Common myeloid progenitor, CD34-positive (primary cell): ENCODE measurements at regions not wholly inside any gene's neighbourhood (a gene's known extent, or its start where the extent isn't known, plus 50 kb on each side); places are given as distances from the start of the nearest gene placed in this dataset.
A peak's percentile ranks its signal among the peaks of the same experiment; 100 is the strongest.

Source experiments
- CTCF ChIA-PET: fragments of 350-600 bp; sonication (Branson Sonifier 250); formaldehyde crosslinking; loops from one replicate; lab custom pipeline; 2021; ENCODE audit warnings: antibody characterized with exemption; lab: Charles Lee
- POLR2A ChIA-PET: fragments of 350-600 bp; sonication (Branson Sonifier 250); formaldehyde crosslinking; loops from one replicate; lab custom pipeline; 2021; ENCODE audit warnings: antibody characterized with exemption; lab: Charles Lee
- DNase-seq, 3 donors: peaks; one replicate each; pipeline versions ENCODE4 v3.0.0 to v3.0.0-alpha.2; 2013
- H3K27ac ChIP-seq, 2 experiments: 1 replicate in 1 of 2; 2 replicates in 1 of 2; pipeline ENCODE4 v1.7.0; 2013; ENCODE audit warnings: inconsistent platforms in 2 of 2, low read length in 2 of 2, mild to moderate bottlenecking in 2 of 2, low read depth in 1 of 2, moderate library complexity in 1 of 2; ENCODE audit not compliant: severe bottlenecking in 2 of 2, insufficient read depth in 1 of 2, poor library complexity in 1 of 2
- H3K27me3 ChIP-seq, 5 experiments: replicated peaks in 2 of 5; 1 replicate in 3 of 5; 2 replicates in 2 of 5; pipeline versions ENCODE4 v1.6.1 to v1.7.0; 2013; ENCODE audit warnings: low read length in 4 of 5, mild to moderate bottlenecking in 2 of 5, moderate library complexity in 2 of 5, inconsistent platforms in 1 of 5; ENCODE audit not compliant: insufficient read depth in 5 of 5, control insufficient read depth in 4 of 5
- H3K36me3 ChIP-seq, 4 experiments: 1 replicate in 2 of 4; 2 replicates in 2 of 4; pipeline versions ENCODE4 v1.6.1 to v1.7.0; 2013; ENCODE audit warnings: low read length in 3 of 4, control low read depth in 1 of 4, mild to moderate bottlenecking in 1 of 4; ENCODE audit not compliant: control insufficient read depth in 4 of 4, insufficient read depth in 4 of 4
- H3K4me1 ChIP-seq, 4 experiments: 1 replicate in 3 of 4; 2 replicates in 1 of 4; pipeline versions ENCODE4 v1.6.1 to v1.7.1; 2013; ENCODE audit warnings: low read length in 3 of 4, mild to moderate bottlenecking in 3 of 4, control low read depth in 1 of 4, inconsistent platforms in 1 of 4, moderate library complexity in 1 of 4; ENCODE audit not compliant: control insufficient read depth in 4 of 4, insufficient read depth in 4 of 4; ENCODE audit errors: control extremely low read depth in 1 of 4
- H3K4me3 ChIP-seq, 7 experiments: 1 replicate in 4 of 7; 2 replicates in 3 of 7; pipeline versions ENCODE4 v1.5.1 to v1.7.0; 2013; ENCODE audit warnings: mild to moderate bottlenecking in 7 of 7, low read length in 6 of 7, moderate library complexity in 6 of 7, inconsistent platforms in 2 of 7, low read depth in 2 of 7, control low read depth in 1 of 7; ENCODE audit not compliant: insufficient read depth in 4 of 7, control insufficient read depth in 1 of 7; ENCODE audit errors: extremely low read depth in 1 of 7
- H3K9me3 ChIP-seq, 5 experiments: 1 replicate in 4 of 5; 2 replicates in 1 of 5; pipeline versions ENCODE4 v1.6.1 to v1.7.1; 2013; ENCODE audit warnings: low read length in 4 of 5, mild to moderate bottlenecking in 2 of 5, inconsistent platforms in 1 of 5, low read depth in 1 of 5, moderate library complexity in 1 of 5; ENCODE audit not compliant: control insufficient read depth in 4 of 5, insufficient read depth in 2 of 5; ENCODE audit errors: control extremely low read depth in 1 of 5
- WGBS: methylation state at CpG from one replicate; pipeline ENCODE4 v1.1.5; 2013; ENCODE audit not compliant: insufficient coverage; 5-methylcytosine and 5-hydroxymethylcytosine counted together

DNA sequence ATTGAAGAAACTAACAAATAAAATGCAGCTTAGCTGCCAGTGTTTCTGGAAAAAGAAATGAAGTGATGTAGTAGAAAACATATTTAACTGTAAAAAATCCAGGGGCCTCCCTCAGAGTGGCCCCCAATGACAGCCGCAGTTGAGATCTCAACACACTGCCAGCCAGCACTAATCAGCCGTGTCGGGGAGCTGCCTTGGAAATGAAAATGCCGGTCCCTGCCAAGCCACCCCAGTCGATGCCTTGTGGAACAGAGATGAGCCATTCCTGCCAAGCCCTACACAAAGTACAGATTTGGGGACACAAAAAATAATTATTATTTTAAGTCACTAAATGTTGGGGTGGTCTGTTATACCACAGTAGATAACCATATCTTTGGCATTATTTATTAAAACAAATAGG, 1342.4 kb downstream of the EFNB2 start:
- no peaks in the 10 kb centered on the region for H3K4me1 ChIP-seq
- H3K9me3 ChIP-seq = no peaks in the 10 kb centered on the region
- H3K4me3 ChIP-seq = no peak overlapping the region
- POLR2A ChIA-PET = no interaction called here
- no peak overlapping the region for H3K27ac ChIP-seq
- DNase-seq = no peak
- WGBS = 100% methylated on average over 2 of the region's 5 CpGs
- CTCF ChIA-PET = no interaction called here
- H3K36me3 ChIP-seq = no peaks in the 10 kb centered on the region
- H3K27me3 ChIP-seq = no peaks in the 10 kb centered on the region

GRCh38 chr13:105184201-105184600, 1351.3 kb downstream of the EFNB2 start:
- ChIA-PET CTCF (interaction anchor here (1.0 kb wide), 1 partner anchor 18 kb away, joined by 3 read pairs; no protein-coding TSS in a partner anchor), POLR2A (no interaction called here)
- Histone ChIP-seq H3K4me3 (no peak overlapping the region), H3K27me3 (no peaks in the 10 kb centered on the region), H3K27ac (no peak overlapping the region), H3K36me3 (no peaks in the 10 kb centered on the region), H3K9me3 (no peaks in the 10 kb centered on the region), H3K4me1 (no peaks in the 10 kb centered on the region)
- WGBS = 69% methylated on average over 2 of the region's 3 CpGs
- no peak for DNase-seq

DNA sequence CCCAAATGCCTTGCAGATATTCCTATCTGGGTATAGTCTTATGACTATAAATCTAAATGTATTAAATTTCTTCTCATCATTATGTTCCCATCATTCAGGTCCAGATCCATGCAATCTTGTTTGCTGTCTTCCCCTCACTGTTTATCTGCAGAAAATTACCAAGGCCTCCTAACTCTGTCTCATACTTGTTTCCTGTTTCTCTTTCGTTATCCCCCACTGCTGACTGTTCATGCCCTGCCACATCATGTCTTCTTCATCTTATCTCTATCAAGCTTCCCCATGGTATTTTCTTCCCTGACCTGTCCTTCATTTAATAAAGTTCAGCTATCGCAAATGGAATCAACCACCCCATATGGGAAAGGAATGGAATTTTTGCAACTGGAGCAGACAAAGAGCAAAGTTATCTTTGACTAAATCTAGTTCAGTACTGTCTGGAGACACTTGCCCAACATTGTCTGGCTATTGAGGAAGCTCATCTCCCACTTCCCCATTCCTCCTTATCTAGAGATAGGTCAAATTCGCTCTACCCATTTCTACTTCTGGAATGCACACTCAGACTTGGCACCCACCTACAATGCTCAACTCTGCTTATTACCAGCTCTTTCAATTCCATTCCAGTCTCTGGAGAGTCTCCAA, 1358.1 kb downstream of the EFNB2 start:
- peaks cover 0 to 5% (median 0%) of the 10 kb centered on the region in 4 experiments for H3K4me1 ChIP-seq
- H3K9me3 ChIP-seq = peaks cover 0 to 2% (median 0%) of the 10 kb centered on the region in 5 experiments
- peak in 2 of 3 donors; percentile 9 to 10 for DNase-seq
- H3K36me3 ChIP-seq = no peaks in the 10 kb centered on the region
- H3K27me3 ChIP-seq = no peaks in the 10 kb centered on the region
- no peak overlapping the region for H3K27ac ChIP-seq
- CTCF ChIA-PET = no interaction called here
- no peak overlapping the region for H3K4me3 ChIP-seq
- 100% methylated on average over 1 of the region's 3 CpGs for WGBS
- POLR2A ChIA-PET = no interaction called here

DNA sequence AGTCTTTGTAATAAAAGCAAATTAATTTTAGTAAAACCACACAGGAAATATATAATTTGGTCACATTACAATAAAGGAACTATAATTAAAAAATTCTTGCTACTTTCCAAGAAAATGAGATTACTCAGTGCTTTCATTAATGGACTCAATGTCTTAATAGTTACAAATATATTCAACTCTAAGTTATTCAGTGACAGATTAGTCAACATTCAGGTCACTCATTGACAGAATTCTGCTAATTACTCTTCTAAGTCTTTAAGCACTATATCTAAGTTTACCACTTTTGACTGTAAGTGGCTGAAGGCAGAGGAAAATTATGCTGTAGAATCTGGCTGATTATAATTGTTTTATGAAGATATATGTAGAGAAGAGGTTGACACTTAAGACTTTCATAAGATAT, 1365.0 kb downstream of the EFNB2 start:
- DNase-seq = no peak
- no peaks in the 10 kb centered on the region for H3K27me3 ChIP-seq
- ChIA-PET POLR2A (no interaction called here), CTCF (no interaction called here)
- H3K36me3 ChIP-seq = no peaks in the 10 kb centered on the region
- H3K27ac ChIP-seq = no peak overlapping the region
- H3K4me1 ChIP-seq = no peaks in the 10 kb centered on the region
- no peak overlapping the region for H3K4me3 ChIP-seq
- H3K9me3 ChIP-seq = peaks cover 0 to 8% (median 2%) of the 10 kb centered on the region in 5 experiments

GRCh38 chr13:105168295-105168694, 1367.2 kb downstream of the EFNB2 start:
- no peaks in the 10 kb centered on the region for H3K36me3 ChIP-seq
- whole genome bisulfite sequencing = 100% methylated on average over 1 of the region's 1 CpG
- POLR2A ChIA-PET = no interaction called here

GRCh38 chr13:105167385-105167784, 1368.1 kb downstream of the EFNB2 start:
- Histone ChIP-seq H3K36me3 (no peaks in the 10 kb centered on the region), H3K4me1 (no peaks in the 10 kb centered on the region), H3K9me3 (peaks cover 0 to 8% (median 0%) of the 10 kb centered on the region in 5 experiments), H3K27me3 (no peaks in the 10 kb centered on the region), H3K4me3 (no peak overlapping the region), H3K27ac (no peak overlapping the region)
- ChIA-PET CTCF (no interaction called here), POLR2A (no interaction called here)
- WGBS = no CpG with 5 or more reads among the region's 1 CpG
- no peak for DNase-seq

More at GRCh38 chr13:105168295-105168694, 1367.2 kb downstream of the EFNB2 start:
- H3K27ac ChIP-seq = no peak overlapping the region
- no peak for DNase-seq
- H3K27me3 ChIP-seq = no peaks in the 10 kb centered on the region
- CTCF ChIA-PET = no interaction called here
- no peak overlapping the region for H3K4me3 ChIP-seq
- no peaks in the 10 kb centered on the region for H3K4me1 ChIP-seq
- H3K9me3 ChIP-seq = peaks cover 0 to 8% (median 2%) of the 10 kb centered on the region in 5 experiments

DNA sequence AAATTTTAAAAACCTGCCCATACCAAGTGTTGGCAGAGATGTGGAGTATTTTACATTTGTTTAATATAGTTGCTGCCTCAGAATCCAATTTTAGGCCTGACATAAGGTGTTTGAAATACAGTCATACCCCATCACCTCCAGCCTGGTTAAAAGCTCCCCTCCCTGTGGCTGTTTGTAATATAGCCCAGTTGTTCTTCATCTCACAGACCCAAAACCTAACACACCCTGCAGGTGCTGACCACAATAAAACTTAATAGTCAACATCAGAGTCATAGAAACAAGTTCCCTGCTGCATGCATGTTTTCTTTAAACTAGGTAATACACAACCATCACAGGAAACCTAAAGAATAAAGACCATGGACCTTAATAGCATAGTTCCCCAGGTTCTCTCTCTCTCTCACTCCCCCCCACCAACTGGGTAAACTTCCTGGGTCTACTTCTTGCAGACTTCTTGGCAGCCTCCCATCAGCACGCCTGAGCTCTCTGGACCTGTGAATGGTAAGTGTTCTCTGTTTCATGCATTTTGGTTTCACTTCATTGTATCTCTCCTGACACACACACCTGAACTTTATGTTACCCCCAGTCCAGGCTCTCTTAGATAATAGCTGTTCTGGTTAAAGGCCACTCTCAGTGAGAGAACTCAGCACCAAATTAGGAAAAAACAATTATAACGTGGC, 1369.9 kb downstream of the EFNB2 start:
- H3K36me3 ChIP-seq = no peaks in the 10 kb centered on the region
- ChIA-PET CTCF (no interaction called here), POLR2A (no interaction called here)
- no peaks in the 10 kb centered on the region for H3K4me1 ChIP-seq
- no peak overlapping the region for H3K27ac ChIP-seq
- H3K27me3 ChIP-seq = no peaks in the 10 kb centered on the region
- no CpG with 5 or more reads among the region's 2 CpGs for WGBS
- H3K4me3 ChIP-seq = no peak overlapping the region
- H3K9me3 ChIP-seq = peaks cover 0 to 2% (median 0%) of the 10 kb centered on the region in 5 experiments
- DNase-seq = no peak
